ENCODE measurements at regions not wholly inside any gene's neighbourhood (a gene's known extent, or its start where the extent isn't known, plus 50 kb on each side); places are given as distances from the start of the nearest gene placed in this dataset.
"Not testable (repeated sequence)": the region's sequence is repeated elsewhere in the genome, so short reads cannot be mapped to it uniquely, and the experiment has no call there.

DNA sequence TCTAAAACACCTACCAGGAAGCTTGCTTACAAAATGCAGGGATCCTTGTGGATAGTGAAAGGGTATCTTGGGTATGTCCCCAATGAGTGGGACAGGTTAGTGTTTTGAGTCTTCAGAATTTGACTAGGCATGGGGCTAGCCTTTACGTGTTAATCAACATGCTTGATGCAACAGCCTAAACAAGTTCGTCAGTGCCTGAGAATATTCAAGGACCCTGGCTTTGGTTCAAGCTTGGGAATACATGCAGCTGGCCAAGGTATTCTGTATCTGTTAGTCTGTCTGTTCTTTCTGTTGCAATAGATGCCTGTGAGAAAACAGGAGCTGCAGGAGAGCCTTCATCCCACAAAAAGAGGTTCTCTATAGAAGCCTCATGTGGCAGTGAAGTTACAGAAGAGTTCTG is 149.5 kb downstream of the CCNG2 start:
- no peak for DNase-seq (ENCODE audit: low read depth)

GRCh38 chr4:77308843-77309242 is 151.8 kb downstream of the CCNG2 start:
- no peak for DNase-seq (ENCODE audit: low read depth)

- no peak for DNase-seq (ENCODE audit: low read depth)
Observed at GRCh38 chr4:77309496-77309895, 152.5 kb downstream of the CCNG2 start.

- DNase-seq (ENCODE audit: low read depth) = no peak
Observed at GRCh38 chr4:77310931-77311330, 153.9 kb downstream of the CCNG2 start.

DNA sequence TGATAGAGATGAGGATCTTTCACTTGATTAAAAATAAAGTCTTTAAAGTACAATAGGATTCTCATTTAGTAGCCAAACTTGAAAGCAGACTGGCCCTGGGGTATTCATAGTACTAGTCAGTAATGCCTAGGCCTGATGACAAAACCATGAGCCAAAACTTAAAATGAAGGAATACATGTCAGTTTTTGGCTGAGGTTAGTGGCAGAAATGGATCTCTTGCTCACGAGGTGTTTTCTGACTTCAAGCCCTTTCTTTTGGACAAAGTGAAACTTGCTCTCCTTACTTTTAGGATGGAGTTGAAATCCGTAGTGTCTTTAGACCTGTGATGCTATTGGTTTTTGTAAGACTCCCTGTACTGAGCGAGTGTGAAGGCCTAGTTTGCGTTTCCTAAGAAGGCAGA is 157.7 kb downstream of the CCNG2 start:
- DNase-seq (ENCODE audit: low read depth) = no peak

- no peak for DNase-seq (ENCODE audit: low read depth)
Observed at GRCh38 chr4:77327151-77327550, 170.1 kb downstream of the CCNG2 start.

GRCh38 chr4:77332696-77333270 is 175.8 kb downstream of the CCNG2 start:
- no peak for DNase-seq (ENCODE audit: low read depth)

- DNase-seq (ENCODE audit: low read depth) = no peak
Observed at GRCh38 chr4:77336411-77337142, 179.6 kb downstream of the CCNG2 start.

GRCh38 chr4:77342170-77342810 is 185.3 kb downstream of the CCNG2 start:
- no peak for DNase-seq (ENCODE audit: low read depth)

DNA sequence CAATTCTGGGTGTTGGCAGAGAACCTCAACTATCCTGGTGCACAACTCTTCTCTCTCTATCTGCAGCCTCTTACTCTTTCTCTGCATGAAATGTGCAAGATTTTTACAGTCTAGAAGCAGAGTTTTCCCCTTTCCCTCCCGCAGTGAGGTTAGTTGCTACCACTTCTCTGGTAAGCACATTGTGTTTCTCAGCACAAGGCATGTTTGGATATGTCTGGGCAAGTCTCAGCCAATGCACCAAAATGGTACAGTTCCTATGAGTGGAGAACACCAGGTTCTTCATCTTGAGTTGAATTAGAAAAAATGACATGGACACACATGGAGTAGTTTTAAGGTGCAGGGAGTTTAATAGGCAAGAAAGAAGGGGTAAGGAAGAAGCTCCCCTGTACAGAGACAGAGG is 187.0 kb downstream of the CCNG2 start:
- no peak for DNase-seq (ENCODE audit: low read depth)

GRCh38 chr4:77344784-77345183 is 187.8 kb downstream of the CCNG2 start:
- DNase-seq (ENCODE audit: low read depth) = no peak

GRCh38 chr4:77347351-77347966 is 190.5 kb downstream of the CCNG2 start:
- no peak for DNase-seq (ENCODE audit: low read depth)

- no peak for DNase-seq (ENCODE audit: low read depth)
Observed at GRCh38 chr4:77348815-77349214, 191.8 kb downstream of the CCNG2 start.

GRCh38 chr4:77349364-77349763 is 192.4 kb downstream of the CCNG2 start:
- no peak for DNase-seq (ENCODE audit: low read depth)

- DNase-seq (ENCODE audit: low read depth) = no peak
Observed at GRCh38 chr4:77349796-77350195, 192.8 kb downstream of the CCNG2 start.

GRCh38 chr4:77352192-77352591 is 195.2 kb downstream of the CCNG2 start:
- no peak for DNase-seq (ENCODE audit: low read depth)

DNA sequence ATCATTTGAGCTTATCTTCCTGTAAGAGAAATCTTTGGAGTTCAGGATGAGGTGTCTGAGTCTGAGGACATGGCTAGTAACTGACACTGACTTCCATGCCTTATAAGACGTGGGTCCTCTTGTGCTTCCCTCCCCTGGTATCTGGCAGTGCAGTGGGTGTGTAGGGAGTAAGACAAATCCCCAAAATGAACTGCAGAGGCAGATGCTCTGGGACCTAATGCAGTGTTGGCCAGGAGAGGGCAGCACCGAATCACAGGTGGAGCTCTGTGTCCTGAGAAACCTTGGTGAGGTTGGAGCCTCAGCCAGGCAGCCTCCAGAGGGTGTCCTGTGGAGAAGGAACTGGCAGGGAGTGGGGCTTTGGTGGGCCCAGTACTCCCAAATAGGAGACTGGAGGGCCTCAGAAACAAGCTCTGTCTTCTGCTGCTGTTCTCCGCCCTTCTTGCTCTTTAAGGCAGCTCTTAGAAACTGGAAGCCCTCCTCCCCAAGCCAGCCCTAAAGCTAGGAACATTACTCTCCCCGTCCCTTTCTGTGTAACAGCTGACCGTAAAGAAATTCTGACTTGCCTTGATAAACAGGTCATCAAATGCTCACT is 196.8 kb downstream of the CCNG2 start:
- DNase-seq (ENCODE audit: low read depth) = not testable (repeated sequence)

- DNase-seq (ENCODE audit: low read depth) = no peak
Observed at GRCh38 chr4:77354550-77354949, 197.5 kb downstream of the CCNG2 start.

DNA sequence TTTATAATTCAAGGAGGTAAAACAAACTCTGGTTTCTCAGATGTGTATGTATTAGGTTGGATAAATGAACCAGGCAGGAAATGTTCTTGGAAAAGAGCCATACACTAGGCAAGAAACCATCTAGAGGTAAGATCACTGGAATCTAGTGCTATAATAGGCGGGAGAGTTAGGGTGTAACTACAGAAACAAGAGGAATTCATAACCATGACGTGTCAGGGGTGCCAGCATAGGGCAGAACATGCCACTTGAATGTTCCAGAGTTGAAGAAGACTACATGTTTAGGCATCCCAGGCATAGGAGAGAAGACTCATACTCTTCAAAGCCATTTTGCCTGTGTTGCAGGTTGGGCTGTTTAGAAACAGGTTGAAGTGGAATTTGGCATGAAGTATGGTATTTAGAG is 198.7 kb downstream of the CCNG2 start:
- no peak for DNase-seq (ENCODE audit: low read depth)

- DNase-seq (ENCODE audit: low read depth) = no peak
Observed at GRCh38 chr4:77358315-77358928, 201.4 kb downstream of the CCNG2 start.

DNA sequence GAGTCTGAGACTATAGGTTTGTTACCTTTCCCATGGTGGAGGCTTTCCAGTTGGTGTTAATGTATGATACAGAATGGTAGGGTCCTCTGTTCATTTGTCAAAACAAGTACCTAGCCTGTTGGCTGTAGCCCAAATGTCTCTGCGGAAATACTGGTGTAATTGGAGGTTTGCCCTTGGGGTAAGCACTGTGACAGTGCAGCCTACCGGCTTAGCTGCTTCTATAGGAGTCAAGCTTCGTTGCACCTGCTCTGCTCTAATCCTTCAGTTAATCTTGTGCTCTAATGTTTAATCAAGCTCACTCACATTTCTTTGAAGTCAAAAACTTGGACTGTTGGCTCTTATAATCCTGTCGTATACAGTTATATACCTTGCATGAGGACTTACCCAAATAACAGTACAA is 203.4 kb downstream of the CCNG2 start:
- DNase-seq (ENCODE audit: low read depth) = no peak

- DNase-seq (ENCODE audit: low read depth) = not testable (repeated sequence)
Observed at GRCh38 chr4:77366876-77367275, 209.9 kb downstream of the CCNG2 start.
